ENCODE measurements at regions not wholly inside any gene's neighbourhood (a gene's known extent, or its start where the extent isn't known, plus 50 kb on each side); places are given as distances from the start of the nearest gene placed in this dataset.

DNA sequence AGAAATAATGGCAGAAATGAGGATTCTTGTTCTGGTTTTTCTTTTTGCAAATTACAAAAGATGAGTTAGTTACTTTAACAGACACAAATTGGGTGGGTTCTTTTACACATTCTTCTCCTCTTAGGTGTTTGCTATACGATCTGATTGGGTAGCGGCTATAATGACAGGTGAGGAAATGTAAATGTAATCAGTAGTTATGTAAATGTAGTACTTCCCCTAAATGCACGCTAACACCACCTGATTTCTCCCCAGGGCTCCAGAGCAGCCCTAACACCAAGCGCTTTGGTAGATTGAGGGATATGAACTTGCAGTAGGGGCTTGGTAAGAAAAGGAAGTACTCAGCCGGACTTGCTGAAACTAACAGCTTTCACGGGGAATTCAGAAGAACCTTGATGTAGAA lies 499.4 kb upstream of the NOX3 start:
- H3K79me2 ChIP-seq (ENCODE audit: insufficient read depth, low read length) = no peaks in the 10 kb centered on the region
- no peaks in the 10 kb centered on the region for H3K27me3 ChIP-seq (ENCODE audit: insufficient read depth, low read length)
- no peak overlapping the region for H3K27ac ChIP-seq (ENCODE audit: low read depth, low read length)
- H3K9me3 ChIP-seq (ENCODE audit: control insufficient read depth in 1 of 2, insufficient read depth in 1 of 2, low read depth in 1 of 2, low read length in 2 of 2) = no peaks in the 10 kb centered on the region
- POLR2A ChIA-PET = no interaction called here
- no peaks in the 10 kb centered on the region for H3K9me2 ChIP-seq (ENCODE audit: insufficient read depth)
- H2AFZ ChIP-seq (ENCODE audit: low read depth, low read length, poor library complexity, severe bottlenecking) = no peak overlapping the region
- CTCF ChIA-PET = no interaction called here
- H3K36me3 ChIP-seq (ENCODE audit: control insufficient read depth in 1 of 2, insufficient read depth in 2 of 2, low read length in 2 of 2) = no peaks in the 10 kb centered on the region
- ATAC-seq (no peak), DNase-seq (ENCODE audit: low read depth, low spot score) (no peak)
- no peak overlapping the region for H3K4me2 ChIP-seq (ENCODE audit: low read length)
- no peaks in the 10 kb centered on the region for H3K4me1 ChIP-seq (ENCODE audit: control insufficient read depth in 1 of 2, insufficient read depth in 2 of 2, low read length in 2 of 2)
- TF ChIP-seq POLR2A (IDR thresholded peaks at IDR 0.05; ENCODE audit: borderline replicate concordance, extremely low read depth, insufficient read depth, insufficient read length) (no peak), EZH2phosphoT487 (IDR thresholded peaks at IDR 0.05; ENCODE audit: borderline replicate concordance) (no peak), CBX3 (IDR thresholded peaks at IDR 0.05; ENCODE audit: low read depth) (no peak), RAD21 (IDR thresholded peaks at IDR 0.05; ENCODE audit: low read depth) (no peak), ELF1 (IDR thresholded peaks at IDR 0.05; ENCODE audit: borderline replicate concordance, low read depth) (no peak), ZFX (IDR thresholded peaks at IDR 0.05) (no peak), JUND (IDR thresholded peaks at IDR 0.05) (no peak), YY1 (IDR thresholded peaks at IDR 0.05; ENCODE audit: extremely low read depth, insufficient replicate concordance, low read depth, low read length) (no peak), EZH2 (IDR thresholded peaks at IDR 0.05) (no peak), ZNF274 (IDR thresholded peaks at IDR 0.05; ENCODE audit: low read depth, low read length) (no peak)
- TF ChIP-seq, protein P1, sequence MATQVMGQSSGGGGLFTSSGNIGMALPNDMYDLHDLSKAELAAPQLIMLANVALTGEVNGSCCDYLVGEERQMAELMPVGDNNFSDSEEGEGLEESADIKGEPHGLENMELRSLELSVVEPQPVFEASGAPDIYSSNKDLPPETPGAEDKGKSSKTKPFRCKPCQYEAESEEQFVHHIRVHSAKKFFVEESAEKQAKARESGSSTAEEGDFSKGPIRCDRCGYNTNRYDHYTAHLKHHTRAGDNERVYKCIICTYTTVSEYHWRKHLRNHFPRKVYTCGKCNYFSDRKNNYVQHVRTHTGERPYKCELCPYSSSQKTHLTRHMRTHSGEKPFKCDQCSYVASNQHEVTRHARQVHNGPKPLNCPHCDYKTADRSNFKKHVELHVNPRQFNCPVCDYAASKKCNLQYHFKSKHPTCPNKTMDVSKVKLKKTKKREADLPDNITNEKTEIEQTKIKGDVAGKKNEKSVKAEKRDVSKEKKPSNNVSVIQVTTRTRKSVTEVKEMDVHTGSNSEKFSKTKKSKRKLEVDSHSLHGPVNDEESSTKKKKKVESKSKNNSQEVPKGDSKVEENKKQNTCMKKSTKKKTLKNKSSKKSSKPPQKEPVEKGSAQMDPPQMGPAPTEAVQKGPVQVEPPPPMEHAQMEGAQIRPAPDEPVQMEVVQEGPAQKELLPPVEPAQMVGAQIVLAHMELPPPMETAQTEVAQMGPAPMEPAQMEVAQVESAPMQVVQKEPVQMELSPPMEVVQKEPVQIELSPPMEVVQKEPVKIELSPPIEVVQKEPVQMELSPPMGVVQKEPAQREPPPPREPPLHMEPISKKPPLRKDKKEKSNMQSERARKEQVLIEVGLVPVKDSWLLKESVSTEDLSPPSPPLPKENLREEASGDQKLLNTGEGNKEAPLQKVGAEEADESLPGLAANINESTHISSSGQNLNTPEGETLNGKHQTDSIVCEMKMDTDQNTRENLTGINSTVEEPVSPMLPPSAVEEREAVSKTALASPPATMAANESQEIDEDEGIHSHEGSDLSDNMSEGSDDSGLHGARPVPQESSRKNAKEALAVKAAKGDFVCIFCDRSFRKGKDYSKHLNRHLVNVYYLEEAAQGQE (IDR thresholded peaks at IDR 0.05; ENCODE audit: low read depth) = no peak
- TF ChIP-seq, protein P2, sequence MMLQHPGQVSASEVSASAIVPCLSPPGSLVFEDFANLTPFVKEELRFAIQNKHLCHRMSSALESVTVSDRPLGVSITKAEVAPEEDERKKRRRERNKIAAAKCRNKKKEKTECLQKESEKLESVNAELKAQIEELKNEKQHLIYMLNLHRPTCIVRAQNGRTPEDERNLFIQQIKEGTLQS (IDR thresholded peaks at IDR 0.05) = no peak
- H4K20me1 ChIP-seq (ENCODE audit: insufficient read depth) = no peaks in the 10 kb centered on the region
- H3K9ac ChIP-seq (ENCODE audit: low read length) = no peak overlapping the region
- no TSS peak for BruUV-seq (replicated peaks)
- RAD21 ChIA-PET (ENCODE audit: low non-redundant PET in 1 of 2, low total read pairs in 2 of 2, uncharacterized antibody in 2 of 2, unreplicated experiment in 2 of 2) = no interaction called here
- intact Hi-C loops (cut with micrococcal nuclease) = no loop called here
- H3K4me3 ChIP-seq (replicated peaks in 1 of 2; ENCODE audit: low read depth in 1 of 2, low read length in 2 of 2) = no peak overlapping the region
